PFSK-1 (cell line): ENCODE measurements at regions not wholly inside any gene's neighbourhood (a gene's known extent, or its start where the extent isn't known, plus 50 kb on each side); places are given as distances from the start of the nearest gene placed in this dataset.

Experiments used
- POLR2AphosphoS5 ChIP-seq: IDR thresholded peaks from 2 replicates; pipeline ENCODE4 v1.6.1; 2012; ENCODE audit warnings: low read depth, mild to moderate bottlenecking, control low read depth, low read length, moderate library complexity
- TF ChIP-seq, protein P1 (sequence below), 2 experiments: IDR thresholded peaks; 2 replicates each; pipeline versions ENCODE4 v1.6.1 to v1.8.0; 2011 to 2012; ENCODE audit warnings: low read depth in 2 of 2, low read length in 2 of 2, control low read depth in 1 of 2, inconsistent platforms in 1 of 2, mild to moderate bottlenecking in 1 of 2, moderate library complexity in 1 of 2; ENCODE audit not compliant: insufficient read depth in 1 of 2

GRCh38 chr19:30855442-30855841 is 483.3 kb downstream of the ZNF536 start:
- TF ChIP-seq, protein P1, sequence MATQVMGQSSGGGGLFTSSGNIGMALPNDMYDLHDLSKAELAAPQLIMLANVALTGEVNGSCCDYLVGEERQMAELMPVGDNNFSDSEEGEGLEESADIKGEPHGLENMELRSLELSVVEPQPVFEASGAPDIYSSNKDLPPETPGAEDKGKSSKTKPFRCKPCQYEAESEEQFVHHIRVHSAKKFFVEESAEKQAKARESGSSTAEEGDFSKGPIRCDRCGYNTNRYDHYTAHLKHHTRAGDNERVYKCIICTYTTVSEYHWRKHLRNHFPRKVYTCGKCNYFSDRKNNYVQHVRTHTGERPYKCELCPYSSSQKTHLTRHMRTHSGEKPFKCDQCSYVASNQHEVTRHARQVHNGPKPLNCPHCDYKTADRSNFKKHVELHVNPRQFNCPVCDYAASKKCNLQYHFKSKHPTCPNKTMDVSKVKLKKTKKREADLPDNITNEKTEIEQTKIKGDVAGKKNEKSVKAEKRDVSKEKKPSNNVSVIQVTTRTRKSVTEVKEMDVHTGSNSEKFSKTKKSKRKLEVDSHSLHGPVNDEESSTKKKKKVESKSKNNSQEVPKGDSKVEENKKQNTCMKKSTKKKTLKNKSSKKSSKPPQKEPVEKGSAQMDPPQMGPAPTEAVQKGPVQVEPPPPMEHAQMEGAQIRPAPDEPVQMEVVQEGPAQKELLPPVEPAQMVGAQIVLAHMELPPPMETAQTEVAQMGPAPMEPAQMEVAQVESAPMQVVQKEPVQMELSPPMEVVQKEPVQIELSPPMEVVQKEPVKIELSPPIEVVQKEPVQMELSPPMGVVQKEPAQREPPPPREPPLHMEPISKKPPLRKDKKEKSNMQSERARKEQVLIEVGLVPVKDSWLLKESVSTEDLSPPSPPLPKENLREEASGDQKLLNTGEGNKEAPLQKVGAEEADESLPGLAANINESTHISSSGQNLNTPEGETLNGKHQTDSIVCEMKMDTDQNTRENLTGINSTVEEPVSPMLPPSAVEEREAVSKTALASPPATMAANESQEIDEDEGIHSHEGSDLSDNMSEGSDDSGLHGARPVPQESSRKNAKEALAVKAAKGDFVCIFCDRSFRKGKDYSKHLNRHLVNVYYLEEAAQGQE (IDR thresholded peaks at IDR 0.05; ENCODE audit: insufficient read depth in 1 of 2, low read depth in 2 of 2, low read length in 2 of 2) = no peak
- no peak for TF ChIP-seq POLR2AphosphoS5
